ENCODE measurements at regions not wholly inside any gene's neighbourhood (a gene's known extent, or its start where the extent isn't known, plus 50 kb on each side); places are given as distances from the start of the nearest gene placed in this dataset.

DNA sequence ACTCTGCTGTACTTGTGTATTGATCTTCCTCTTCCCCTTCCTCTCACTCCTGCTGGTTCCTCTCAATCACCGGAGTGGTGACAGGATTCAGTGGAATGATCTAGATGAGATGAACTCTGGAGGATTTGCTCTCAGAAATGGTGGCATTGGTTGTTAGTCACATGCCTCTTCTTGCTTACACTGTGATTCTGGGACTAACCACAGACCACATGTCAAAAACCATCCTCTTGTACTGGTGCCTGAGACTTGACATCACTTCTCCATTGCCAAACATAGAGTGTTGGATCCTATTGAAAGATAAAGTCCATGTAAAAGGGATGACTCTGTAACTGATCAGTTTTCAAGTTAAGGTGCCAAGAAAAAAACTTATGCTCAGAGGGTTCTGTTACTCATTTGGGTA lies 506.5 kb downstream of the DMAC1 start:
- no peaks in the 10 kb centered on the region for H3K27me3 ChIP-seq (ENCODE audit: insufficient read depth, low read depth, severe bottlenecking)
- no peak overlapping the region for H3K27ac ChIP-seq
- H3K9me3 ChIP-seq (ENCODE audit: severe bottlenecking) = no peaks in the 10 kb centered on the region
- TF ChIP-seq, protein P1, sequence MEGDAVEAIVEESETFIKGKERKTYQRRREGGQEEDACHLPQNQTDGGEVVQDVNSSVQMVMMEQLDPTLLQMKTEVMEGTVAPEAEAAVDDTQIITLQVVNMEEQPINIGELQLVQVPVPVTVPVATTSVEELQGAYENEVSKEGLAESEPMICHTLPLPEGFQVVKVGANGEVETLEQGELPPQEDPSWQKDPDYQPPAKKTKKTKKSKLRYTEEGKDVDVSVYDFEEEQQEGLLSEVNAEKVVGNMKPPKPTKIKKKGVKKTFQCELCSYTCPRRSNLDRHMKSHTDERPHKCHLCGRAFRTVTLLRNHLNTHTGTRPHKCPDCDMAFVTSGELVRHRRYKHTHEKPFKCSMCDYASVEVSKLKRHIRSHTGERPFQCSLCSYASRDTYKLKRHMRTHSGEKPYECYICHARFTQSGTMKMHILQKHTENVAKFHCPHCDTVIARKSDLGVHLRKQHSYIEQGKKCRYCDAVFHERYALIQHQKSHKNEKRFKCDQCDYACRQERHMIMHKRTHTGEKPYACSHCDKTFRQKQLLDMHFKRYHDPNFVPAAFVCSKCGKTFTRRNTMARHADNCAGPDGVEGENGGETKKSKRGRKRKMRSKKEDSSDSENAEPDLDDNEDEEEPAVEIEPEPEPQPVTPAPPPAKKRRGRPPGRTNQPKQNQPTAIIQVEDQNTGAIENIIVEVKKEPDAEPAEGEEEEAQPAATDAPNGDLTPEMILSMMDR (IDR thresholded peaks at IDR 0.05; ENCODE audit: low read depth, low read length) = no peak
- H3K4me3 ChIP-seq (ENCODE audit: low read depth, low read length) = no peak overlapping the region
- DNase-seq = no peak
- H3K36me3 ChIP-seq = no peaks in the 10 kb centered on the region

DNA sequence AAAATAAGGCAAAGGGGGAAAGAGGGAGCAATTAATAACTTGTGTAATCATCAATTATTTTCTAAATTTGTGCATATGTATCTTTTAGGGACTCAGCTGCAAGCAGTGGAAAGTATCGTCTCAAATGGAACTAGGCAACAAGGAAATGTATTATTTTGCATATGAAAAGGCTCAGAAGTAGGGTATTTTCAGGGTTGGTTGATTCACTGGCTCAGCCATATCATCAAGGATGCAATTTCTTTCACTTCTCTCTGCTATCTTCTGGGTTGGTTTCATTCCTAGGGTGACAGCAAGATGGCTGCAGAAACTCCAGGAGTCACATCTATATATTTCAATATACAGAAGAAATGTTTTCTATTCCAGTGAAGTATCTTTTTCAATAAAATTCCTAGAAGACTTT lies 509.8 kb downstream of the DMAC1 start:
- Histone ChIP-seq H3K9me3 (ENCODE audit: severe bottlenecking) (no peaks in the 10 kb centered on the region), H3K27ac (no peak overlapping the region), H3K36me3 (no peaks in the 10 kb centered on the region), H3K4me3 (ENCODE audit: low read depth, low read length) (no peak overlapping the region), H3K27me3 (ENCODE audit: insufficient read depth, low read depth, severe bottlenecking) (no peaks in the 10 kb centered on the region)
- no peak for DNase-seq
- TF ChIP-seq, protein P1 (IDR thresholded peaks at IDR 0.05; ENCODE audit: low read depth, low read length) = no peak

DNA sequence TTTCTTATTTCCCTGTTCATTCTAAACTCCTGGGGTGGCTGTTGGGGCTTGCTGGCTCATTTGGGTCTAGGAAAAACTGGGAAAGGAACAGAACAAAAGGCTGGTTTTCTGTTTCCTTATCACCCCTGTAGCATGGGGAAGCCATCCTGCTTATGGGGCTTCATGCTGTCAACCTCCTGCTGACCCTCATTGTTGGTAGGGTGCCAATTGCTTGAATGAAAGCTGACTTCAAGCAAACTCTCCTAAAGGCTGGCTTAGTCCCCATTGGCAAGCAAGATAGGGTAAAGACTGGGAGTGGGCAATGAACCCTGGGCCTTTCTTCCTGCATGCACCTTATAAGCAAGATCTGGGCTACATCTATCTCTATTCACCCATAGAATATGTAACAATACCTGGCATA lies 511.6 kb downstream of the DMAC1 start:
- no peaks in the 10 kb centered on the region for H3K36me3 ChIP-seq
- no peak overlapping the region for H3K4me3 ChIP-seq (ENCODE audit: low read depth, low read length)
- no peak for DNase-seq
- TF ChIP-seq, protein P1 (IDR thresholded peaks at IDR 0.05; ENCODE audit: low read depth, low read length) = no peak
- no peaks in the 10 kb centered on the region for H3K27me3 ChIP-seq (ENCODE audit: insufficient read depth, low read depth, severe bottlenecking)
- H3K9me3 ChIP-seq (ENCODE audit: severe bottlenecking) = no peaks in the 10 kb centered on the region
- H3K27ac ChIP-seq = no peak overlapping the region

DNA sequence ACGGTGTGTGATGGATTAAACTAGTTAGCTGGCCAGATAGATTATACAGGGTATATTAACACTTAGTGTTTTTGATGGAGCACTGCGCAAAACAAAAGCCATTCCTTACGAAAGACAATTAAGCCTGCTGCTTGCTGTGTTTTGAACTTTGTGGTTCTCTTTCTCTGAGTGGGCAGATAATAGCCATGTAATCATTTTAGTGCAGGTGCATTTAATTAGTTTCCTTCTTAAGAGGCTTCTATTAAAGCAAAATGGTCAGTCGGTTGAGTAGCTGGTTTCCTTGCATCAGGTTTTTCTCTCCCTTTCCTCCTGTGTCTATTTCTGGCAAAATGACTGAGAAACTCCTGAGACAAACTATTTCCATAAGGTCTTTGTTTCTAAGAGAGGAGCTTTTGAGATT lies 512.5 kb downstream of the DMAC1 start:
- TF ChIP-seq, protein P1 (IDR thresholded peaks at IDR 0.05; ENCODE audit: low read depth, low read length) = no peak
- no peak overlapping the region for H3K4me3 ChIP-seq (ENCODE audit: low read depth, low read length)
- H3K27ac ChIP-seq = no peak overlapping the region
- DNase-seq = no peak
- no peaks in the 10 kb centered on the region for H3K36me3 ChIP-seq
- no peaks in the 10 kb centered on the region for H3K9me3 ChIP-seq (ENCODE audit: severe bottlenecking)
- no peaks in the 10 kb centered on the region for H3K27me3 ChIP-seq (ENCODE audit: insufficient read depth, low read depth, severe bottlenecking)

DNA sequence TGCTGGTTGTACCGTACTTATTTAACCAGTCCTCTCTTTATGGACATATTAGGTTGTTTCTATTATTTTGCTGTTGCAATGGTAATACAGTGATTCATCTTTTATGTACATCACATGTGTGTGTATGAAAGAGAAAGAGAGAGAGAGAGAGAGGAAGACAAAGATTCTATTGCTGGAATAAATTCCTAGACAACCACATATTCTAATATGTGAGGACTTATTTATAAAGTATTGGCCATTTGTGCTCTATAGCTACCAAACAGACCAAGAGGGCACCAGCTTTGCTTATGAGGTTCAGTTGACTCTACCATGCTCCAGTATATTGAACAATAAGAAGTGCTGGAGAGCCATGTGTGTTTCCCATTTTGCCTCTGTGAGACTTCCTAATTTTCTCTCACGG lies 513.5 kb downstream of the DMAC1 start:
- H3K36me3 ChIP-seq = no peaks in the 10 kb centered on the region
- no peak overlapping the region for H3K4me3 ChIP-seq (ENCODE audit: low read depth, low read length)
- H3K27ac ChIP-seq = no peak overlapping the region
- DNase-seq = no peak
- TF ChIP-seq, protein P1 (IDR thresholded peaks at IDR 0.05; ENCODE audit: low read depth, low read length) = no peak
- H3K27me3 ChIP-seq (ENCODE audit: insufficient read depth, low read depth, severe bottlenecking) = no peaks in the 10 kb centered on the region
- no peaks in the 10 kb centered on the region for H3K9me3 ChIP-seq (ENCODE audit: severe bottlenecking)

DNA sequence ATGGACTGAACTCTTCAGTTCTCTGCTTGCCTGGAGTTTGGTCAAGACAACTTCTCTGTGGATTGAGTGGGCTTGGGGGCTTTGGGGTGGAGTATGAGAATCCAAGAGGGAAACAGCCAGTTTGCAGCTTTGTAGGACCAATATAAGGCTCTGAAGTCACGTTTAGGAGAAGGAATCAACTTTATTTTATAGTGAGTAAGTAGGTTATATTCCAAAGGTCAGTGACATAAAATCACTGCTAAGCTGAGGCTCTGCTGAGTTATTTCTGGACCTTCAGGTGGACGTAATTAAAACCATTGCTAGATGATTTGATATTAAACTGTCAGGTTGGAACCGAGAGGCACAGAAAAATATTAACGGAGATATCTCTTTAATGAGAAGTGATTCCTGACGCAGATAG lies 514.4 kb downstream of the DMAC1 start:
- Histone ChIP-seq H3K4me3 (ENCODE audit: low read depth, low read length) (no peak overlapping the region), H3K9me3 (ENCODE audit: severe bottlenecking) (no peaks in the 10 kb centered on the region), H3K36me3 (no peaks in the 10 kb centered on the region), H3K27ac (no peak overlapping the region), H3K27me3 (ENCODE audit: insufficient read depth, low read depth, severe bottlenecking) (no peaks in the 10 kb centered on the region)
- no peak for DNase-seq
- TF ChIP-seq, protein P1 (IDR thresholded peaks at IDR 0.05; ENCODE audit: low read depth, low read length) = no peak

Measured in WERI-Rb-1 (cell line).